GM21717 (cell line): ENCODE measurements at regions not wholly inside any gene's neighbourhood (a gene's known extent, or its start where the extent isn't known, plus 50 kb on each side); places are given as distances from the start of the nearest gene placed in this dataset.
"Not testable (repeated sequence)": the region's sequence is repeated elsewhere in the genome, so short reads cannot be mapped to it uniquely, and the experiment has no call there.

Experiments used
- ATAC-seq: cut with Tn5 transposase; IDR thresholded peaks from one replicate; pipeline ENCODE4 v1.9.1; 2021; ENCODE audit warnings: mild to moderate bottlenecking, moderate library complexity; ENCODE audit not compliant: unreplicated experiment

GRCh38 chr13:47708386-47708785, 292.7 kb downstream of the SUCLA2 start:
- no peak for ATAC-seq

- ATAC-seq, result no peak
These were observed 293.7 kb downstream of the SUCLA2 start for GRCh38 chr13:47707414-47707813.

- no peak for ATAC-seq
These were observed 295.9 kb downstream of the SUCLA2 start for GRCh38 chr13:47705185-47705584.

GRCh38 chr13:47696674-47697073, 304.4 kb downstream of the SUCLA2 start:
- no peak for ATAC-seq

- ATAC-seq, result no peak
These were observed 313.5 kb downstream of the SUCLA2 start for GRCh38 chr13:47687577-47687976.

GRCh38 chr13:47685156-47685555, 315.9 kb downstream of the SUCLA2 start:
- not testable (repeated sequence) for ATAC-seq

GRCh38 chr13:47680748-47681147, 320.3 kb downstream of the SUCLA2 start:
- no peak for ATAC-seq

GRCh38 chr13:47679401-47679800, 321.7 kb downstream of the SUCLA2 start:
- no peak for ATAC-seq

- no peak for ATAC-seq
These were observed 322.7 kb downstream of the SUCLA2 start for GRCh38 chr13:47678201-47678968.

GRCh38 chr13:47675871-47676270, 325.2 kb downstream of the SUCLA2 start:
- ATAC-seq, result no peak

- ATAC-seq, result no peak
These were observed 327.8 kb downstream of the SUCLA2 start for GRCh38 chr13:47673009-47673850.

- no peak for ATAC-seq
These were observed 328.6 kb downstream of the SUCLA2 start for GRCh38 chr13:47672245-47673008.

- ATAC-seq, result no peak
These were observed 329.3 kb downstream of the SUCLA2 start for GRCh38 chr13:47671776-47672175.

GRCh38 chr13:47665043-47665442, 336.0 kb downstream of the SUCLA2 start:
- no peak for ATAC-seq

GRCh38 chr13:47661076-47661475, 340.0 kb downstream of the SUCLA2 start:
- ATAC-seq, result no peak

- ATAC-seq, result no peak
These were observed 344.4 kb downstream of the SUCLA2 start for GRCh38 chr13:47656651-47657050.

GRCh38 chr13:47650209-47650608, 350.9 kb downstream of the SUCLA2 start:
- ATAC-seq, result no peak

GRCh38 chr13:47647001-47647400, 354.1 kb downstream of the SUCLA2 start:
- no peak for ATAC-seq

- ATAC-seq, result no peak
These were observed 354.8 kb downstream of the SUCLA2 start for GRCh38 chr13:47646298-47646697.

GRCh38 chr13:47639738-47640447, 361.2 kb downstream of the SUCLA2 start:
- no peak for ATAC-seq

- ATAC-seq, result no peak
These were observed 362.4 kb downstream of the SUCLA2 start for GRCh38 chr13:47638627-47639026.
